ENCODE measurements at regions not wholly inside any gene's neighbourhood (a gene's known extent, or its start where the extent isn't known, plus 50 kb on each side); places are given as distances from the start of the nearest gene placed in this dataset.
"Not testable (repeated sequence)": the region's sequence is repeated elsewhere in the genome, so short reads cannot be mapped to it uniquely, and the experiment has no call there.

- no peak for DNase-seq
Measured at GRCh38 chr16:66043326-66043725, 323.2 kb upstream of the CDH5 start.

- no peak for DNase-seq
Measured at GRCh38 chr16:66042341-66042740, 324.1 kb upstream of the CDH5 start.

- no peak for DNase-seq
Measured at GRCh38 chr16:66041907-66042306, 324.6 kb upstream of the CDH5 start.

GRCh38 chr16:66039793-66040192, 326.7 kb upstream of the CDH5 start:
- no peak for DNase-seq

- DNase-seq: no peak
Measured at GRCh38 chr16:66036793-66037715, 329.4 kb upstream of the CDH5 start.

- DNase-seq: no peak
Measured at GRCh38 chr16:66036184-66036583, 330.3 kb upstream of the CDH5 start.

GRCh38 chr16:66035096-66035495, 331.4 kb upstream of the CDH5 start:
- no peak for DNase-seq

GRCh38 chr16:66032841-66033240, 333.6 kb upstream of the CDH5 start:
- no peak for DNase-seq

GRCh38 chr16:66030036-66030435, 336.5 kb upstream of the CDH5 start:
- DNase-seq: no peak

- DNase-seq: no peak
Measured at GRCh38 chr16:66028510-66029216, 337.8 kb upstream of the CDH5 start.

GRCh38 chr16:66026787-66027330, 339.6 kb upstream of the CDH5 start:
- no peak for DNase-seq

GRCh38 chr16:66026211-66026610, 340.3 kb upstream of the CDH5 start:
- no peak for DNase-seq

GRCh38 chr16:66025751-66026150, 340.7 kb upstream of the CDH5 start:
- DNase-seq: no peak

GRCh38 chr16:66024567-66024966, 341.9 kb upstream of the CDH5 start:
- not testable (repeated sequence) for DNase-seq

- no peak for DNase-seq
Measured at GRCh38 chr16:66023481-66023880, 343.0 kb upstream of the CDH5 start.

GRCh38 chr16:66020642-66021041, 345.8 kb upstream of the CDH5 start:
- DNase-seq: no peak

GRCh38 chr16:66020046-66020445, 346.4 kb upstream of the CDH5 start:
- DNase-seq: peak; percentile 34

- DNase-seq: not testable (repeated sequence)
Measured at GRCh38 chr16:66019502-66019901, 347.0 kb upstream of the CDH5 start.

- DNase-seq: no peak
Measured at GRCh38 chr16:66014221-66014620, 352.3 kb upstream of the CDH5 start.

- no peak for DNase-seq
Measured at GRCh38 chr16:66013486-66013885, 353.0 kb upstream of the CDH5 start.

- no peak for DNase-seq
Measured at GRCh38 chr16:66008136-66008535, 358.4 kb upstream of the CDH5 start.

- no peak for DNase-seq
Measured at GRCh38 chr16:66007717-66008116, 358.8 kb upstream of the CDH5 start.

- DNase-seq: no peak
Measured at GRCh38 chr16:66006485-66006884, 360.0 kb upstream of the CDH5 start.

- DNase-seq: no peak
Measured at GRCh38 chr16:66004699-66005098, 361.8 kb upstream of the CDH5 start.

Measured in retina (tissue), 1 donor.